ENCODE measurements at regions not wholly inside any gene's neighbourhood (a gene's known extent, or its start where the extent isn't known, plus 50 kb on each side); places are given as distances from the start of the nearest gene placed in this dataset.

DNA sequence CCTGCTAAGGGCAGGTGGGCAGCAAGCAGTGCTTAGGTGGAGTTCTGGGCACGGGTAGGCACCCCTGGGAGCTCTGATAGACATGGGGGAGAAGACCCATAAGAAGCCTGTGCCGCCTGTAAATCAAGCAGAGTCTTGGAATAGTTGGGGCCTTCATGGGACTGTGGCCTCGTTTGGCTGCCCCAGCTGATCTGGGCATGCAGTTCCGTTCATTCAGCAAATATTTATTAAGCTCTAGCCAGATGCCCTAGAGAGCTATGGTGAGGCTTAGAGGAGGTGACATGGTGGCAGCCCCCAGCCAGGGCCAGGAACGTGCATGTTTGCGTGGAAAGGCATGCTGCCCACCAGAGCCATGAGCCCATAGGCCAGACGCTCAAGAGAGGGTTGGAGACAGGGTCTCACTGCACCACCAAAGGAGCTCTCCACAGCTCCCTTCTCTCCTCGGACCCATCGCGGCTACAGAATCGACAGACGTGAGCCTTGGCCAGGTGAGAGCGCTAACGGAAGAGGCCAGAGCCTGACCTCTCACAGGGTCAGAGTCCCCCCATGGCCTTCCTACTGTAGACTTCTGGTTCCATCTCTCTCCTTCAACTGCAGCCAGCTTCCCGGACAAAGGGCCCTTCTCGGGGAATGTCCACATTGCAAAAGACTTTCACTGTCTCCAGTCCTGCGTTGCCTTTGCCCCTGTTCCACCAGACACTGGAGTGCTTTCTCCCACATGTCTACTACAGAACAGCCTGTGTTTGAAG is 135.7 kb downstream of the INHBB start:
- no peak overlapping the region for H3K4me3 ChIP-seq
- DNase-seq (ENCODE audit: low spot score) = no peak
- intact Hi-C loops (cut with DNase I) = no loop called here
- no peaks in the 10 kb centered on the region for H3K27me3 ChIP-seq (replicated peaks; ENCODE audit: insufficient read depth)
- 79% methylated on average over 17 of the region's 17 CpGs for WGBS
- no peak for TF ChIP-seq POLR2AphosphoS5 (IDR thresholded peaks at IDR 0.05)
- TF ChIP-seq, protein P1, sequence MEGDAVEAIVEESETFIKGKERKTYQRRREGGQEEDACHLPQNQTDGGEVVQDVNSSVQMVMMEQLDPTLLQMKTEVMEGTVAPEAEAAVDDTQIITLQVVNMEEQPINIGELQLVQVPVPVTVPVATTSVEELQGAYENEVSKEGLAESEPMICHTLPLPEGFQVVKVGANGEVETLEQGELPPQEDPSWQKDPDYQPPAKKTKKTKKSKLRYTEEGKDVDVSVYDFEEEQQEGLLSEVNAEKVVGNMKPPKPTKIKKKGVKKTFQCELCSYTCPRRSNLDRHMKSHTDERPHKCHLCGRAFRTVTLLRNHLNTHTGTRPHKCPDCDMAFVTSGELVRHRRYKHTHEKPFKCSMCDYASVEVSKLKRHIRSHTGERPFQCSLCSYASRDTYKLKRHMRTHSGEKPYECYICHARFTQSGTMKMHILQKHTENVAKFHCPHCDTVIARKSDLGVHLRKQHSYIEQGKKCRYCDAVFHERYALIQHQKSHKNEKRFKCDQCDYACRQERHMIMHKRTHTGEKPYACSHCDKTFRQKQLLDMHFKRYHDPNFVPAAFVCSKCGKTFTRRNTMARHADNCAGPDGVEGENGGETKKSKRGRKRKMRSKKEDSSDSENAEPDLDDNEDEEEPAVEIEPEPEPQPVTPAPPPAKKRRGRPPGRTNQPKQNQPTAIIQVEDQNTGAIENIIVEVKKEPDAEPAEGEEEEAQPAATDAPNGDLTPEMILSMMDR (IDR thresholded peaks at IDR 0.05) = no peak
- TF ChIP-seq POLR2A (IDR thresholded peaks at IDR 0.05) = no peak
- H3K36me3 ChIP-seq = no peaks in the 10 kb centered on the region
- H3K9me3 ChIP-seq = no peaks in the 10 kb centered on the region
- H3K27ac ChIP-seq = peak overlapping the region; percentile 75
- no peaks in the 10 kb centered on the region for H3K4me1 ChIP-seq (replicated peaks)

DNA sequence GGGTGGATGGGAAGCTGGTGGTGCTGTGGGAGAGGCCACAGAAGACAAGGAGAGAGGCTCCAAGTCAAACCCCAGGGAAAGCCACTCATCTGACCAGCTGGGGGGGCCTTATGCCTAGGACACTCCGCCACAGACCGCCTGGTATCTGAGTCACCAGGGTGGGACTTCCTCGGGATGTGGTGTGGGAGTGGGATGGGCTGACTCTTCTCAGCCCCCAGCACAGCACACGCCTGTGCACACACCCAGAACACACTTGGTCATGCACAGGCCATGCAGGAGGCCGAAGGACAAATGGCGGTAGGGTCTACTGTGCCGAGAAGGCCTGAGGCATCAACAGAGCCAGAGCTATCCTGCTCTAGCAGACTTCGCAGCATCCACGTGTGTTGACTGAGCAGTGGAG is 136.4 kb downstream of the INHBB start:
- TF ChIP-seq POLR2A (IDR thresholded peaks at IDR 0.05) = no peak
- TF ChIP-seq POLR2AphosphoS5 (IDR thresholded peaks at IDR 0.05) = no peak
- TF ChIP-seq, protein P1 (IDR thresholded peaks at IDR 0.05) = no peak
- WGBS = 95% methylated on average over 9 of the region's 9 CpGs
- H3K27ac ChIP-seq = no peak overlapping the region
- intact Hi-C loops (cut with DNase I) = no loop called here
- H3K9me3 ChIP-seq = no peaks in the 10 kb centered on the region
- H3K4me1 ChIP-seq (replicated peaks) = no peaks in the 10 kb centered on the region
- no peaks in the 10 kb centered on the region for H3K36me3 ChIP-seq
- no peak for DNase-seq (ENCODE audit: low spot score)
- no peak overlapping the region for H3K4me3 ChIP-seq
- H3K27me3 ChIP-seq (replicated peaks; ENCODE audit: insufficient read depth) = no peaks in the 10 kb centered on the region

DNA sequence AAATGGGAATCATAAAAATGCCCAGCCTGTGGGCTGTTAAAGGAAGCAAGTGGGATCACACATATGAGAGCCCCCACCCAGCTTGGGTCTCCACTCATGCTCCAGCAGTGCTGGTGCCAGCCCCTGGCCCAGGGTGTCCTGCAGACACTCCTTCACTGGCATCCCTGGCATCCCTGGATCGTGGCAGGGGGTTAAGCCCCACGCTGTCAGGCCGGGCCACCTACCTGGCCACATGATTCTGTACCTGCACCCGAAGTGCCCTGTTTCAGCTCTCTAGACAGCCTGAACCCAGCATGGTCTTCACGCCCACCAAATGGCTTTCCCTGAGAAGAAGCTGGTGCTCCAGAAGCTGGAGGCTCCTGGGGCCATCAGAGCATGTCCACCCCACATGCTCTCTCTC is 137.4 kb downstream of the INHBB start:
- TF ChIP-seq POLR2AphosphoS5 (IDR thresholded peaks at IDR 0.05) (no peak), POLR2A (IDR thresholded peaks at IDR 0.05) (no peak)
- TF ChIP-seq, protein P1 (IDR thresholded peaks at IDR 0.05) = no peak
- H3K36me3 ChIP-seq = no peaks in the 10 kb centered on the region
- no peaks in the 10 kb centered on the region for H3K9me3 ChIP-seq
- no peaks in the 10 kb centered on the region for H3K27me3 ChIP-seq (replicated peaks; ENCODE audit: insufficient read depth)
- peak overlapping the region in 1 of 2 donors; percentile 53 for H3K27ac ChIP-seq
- H3K4me1 ChIP-seq (replicated peaks) = no peaks in the 10 kb centered on the region
- 87% methylated on average over 5 of the region's 5 CpGs for WGBS
- no peak for DNase-seq (ENCODE audit: low spot score)
- H3K4me3 ChIP-seq = no peak overlapping the region
- intact Hi-C loops (cut with DNase I) = no loop called here

DNA sequence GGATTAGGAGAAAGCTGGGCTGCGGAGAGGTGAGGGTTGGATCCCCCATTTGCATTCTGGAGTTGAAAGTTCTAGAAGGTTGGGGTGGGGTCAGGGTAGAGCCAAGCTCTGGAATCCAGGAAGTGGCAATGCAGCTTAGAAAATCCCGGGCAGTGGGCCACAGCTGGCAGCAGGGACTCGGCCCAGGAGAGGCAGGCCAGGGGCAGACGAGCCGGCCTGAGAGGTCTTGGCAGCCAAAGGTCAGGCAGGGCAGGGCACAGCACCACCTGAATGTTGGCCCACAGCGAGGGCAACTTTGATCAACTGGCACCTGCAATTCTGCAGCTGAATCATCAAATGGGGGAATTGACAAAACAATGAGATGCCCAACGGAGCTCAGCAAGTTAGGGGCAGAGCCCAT is 139.2 kb downstream of the INHBB start:
- DNase-seq (ENCODE audit: low spot score) = no peak
- no peaks in the 10 kb centered on the region for H3K27me3 ChIP-seq (replicated peaks; ENCODE audit: insufficient read depth)
- TF ChIP-seq POLR2AphosphoS5 (IDR thresholded peaks at IDR 0.05) (no peak), POLR2A (IDR thresholded peaks at IDR 0.05) (no peak)
- TF ChIP-seq, protein P1 (IDR thresholded peaks at IDR 0.05) = no peak
- no peak overlapping the region for H3K27ac ChIP-seq
- intact Hi-C loops (cut with DNase I) = no loop called here
- 83% methylated on average over 7 of the region's 7 CpGs for WGBS
- H3K4me1 ChIP-seq (replicated peaks) = no peaks in the 10 kb centered on the region
- H3K9me3 ChIP-seq = no peaks in the 10 kb centered on the region
- H3K4me3 ChIP-seq = no peak overlapping the region
- H3K36me3 ChIP-seq = no peaks in the 10 kb centered on the region

DNA sequence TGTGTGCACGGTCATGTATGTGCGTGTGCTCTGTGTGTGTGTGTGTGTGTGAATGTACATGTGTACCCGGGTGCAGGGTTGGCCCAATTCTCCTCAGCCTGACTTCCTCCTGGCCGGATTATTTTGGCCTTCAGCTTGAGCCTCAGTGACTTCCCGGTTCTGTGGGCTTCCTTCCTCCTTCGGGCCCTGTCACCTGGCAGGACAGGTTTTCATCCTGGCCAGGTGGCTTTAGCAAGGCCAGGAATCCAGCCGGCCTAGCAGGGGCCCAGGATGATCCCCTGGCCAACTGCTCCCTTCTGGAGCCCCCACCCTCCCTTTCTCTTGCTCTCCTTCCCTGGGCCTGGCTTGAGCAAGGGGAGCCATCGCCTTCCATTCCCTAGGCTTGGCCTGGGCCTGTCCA is 140.5 kb downstream of the INHBB start:
- no peaks in the 10 kb centered on the region for H3K9me3 ChIP-seq
- H3K27me3 ChIP-seq (replicated peaks; ENCODE audit: insufficient read depth) = no peaks in the 10 kb centered on the region
- no peaks in the 10 kb centered on the region for H3K36me3 ChIP-seq
- intact Hi-C loops (cut with DNase I) = no loop called here
- WGBS = 64% methylated on average over 8 of the region's 8 CpGs
- no peak overlapping the region for H3K4me3 ChIP-seq
- H3K4me1 ChIP-seq (replicated peaks) = no peaks in the 10 kb centered on the region
- no peak for DNase-seq (ENCODE audit: low spot score)
- no peak overlapping the region for H3K27ac ChIP-seq
- TF ChIP-seq POLR2AphosphoS5 (IDR thresholded peaks at IDR 0.05) = peak; percentile 22
- TF ChIP-seq, protein P1 (IDR thresholded peaks at IDR 0.05) = no peak
